Endodermal cell (in vitro differentiated cells): ENCODE measurements at regions not wholly inside any gene's neighbourhood (a gene's known extent, or its start where the extent isn't known, plus 50 kb on each side); places are given as distances from the start of the nearest gene placed in this dataset.

Experiments
- DNase-seq: peaks from one replicate; pipeline ENCODE4 v3.0.0-alpha.2; 2017
- H3K27ac ChIP-seq: 2 replicates; pipeline ENCODE4 v1.5.1; 2013; ENCODE audit warnings: mild to moderate bottlenecking, low read depth, low read length, moderate library complexity
- H3K27me3 ChIP-seq: 2 replicates; pipeline ENCODE4 v1.6.1; 2013; ENCODE audit warnings: mild to moderate bottlenecking, low read length, moderate library complexity; ENCODE audit not compliant: insufficient read depth, control insufficient read depth, poor library complexity, severe bottlenecking
- H3K36me3 ChIP-seq: 2 replicates; pipeline ENCODE4 v1.7.0; 2013; ENCODE audit warnings: mild to moderate bottlenecking, low read length, moderate library complexity; ENCODE audit not compliant: control insufficient read depth, insufficient read depth
- H3K4me1 ChIP-seq: one replicate; pipeline ENCODE4 v1.7.0; 2013; ENCODE audit warnings: low read length; ENCODE audit not compliant: control insufficient read depth, insufficient read depth
- H3K4me3 ChIP-seq: 2 replicates; pipeline ENCODE4 v1.5.1; 2013; ENCODE audit warnings: mild to moderate bottlenecking, low read length, moderate library complexity
- H3K9ac ChIP-seq: 2 replicates; pipeline ENCODE4 v1.6.1; 2013; ENCODE audit warnings: mild to moderate bottlenecking, low read length, moderate library complexity; ENCODE audit not compliant: poor library complexity, severe bottlenecking; ENCODE audit errors: extremely low read depth
- H3K9me3 ChIP-seq: 2 replicates; pipeline ENCODE4 v1.6.1; 2013; ENCODE audit warnings: mild to moderate bottlenecking, low read length, moderate library complexity; ENCODE audit not compliant: control insufficient read depth
- H3K27ac Mint-ChIP-seq: 2 replicates; pipeline ENCODE4 v1.8.0; 2020; ENCODE audit warnings: mixed read lengths
- H3K27me3 Mint-ChIP-seq: 2 replicates; pipeline ENCODE4 v1.8.0; 2021; ENCODE audit warnings: mild to moderate bottlenecking, mixed read lengths; ENCODE audit not compliant: insufficient read depth
- H3K36me3 Mint-ChIP-seq: 2 replicates; pipeline ENCODE4 v1.8.0; 2020; ENCODE audit warnings: low read depth, mixed read lengths
- H3K4me1 Mint-ChIP-seq: 2 replicates; pipeline ENCODE4 v1.8.0; 2020; ENCODE audit warnings: mixed read lengths
- H3K4me3 Mint-ChIP-seq: 2 replicates; pipeline ENCODE4 v1.8.0; 2020; ENCODE audit warnings: mild to moderate bottlenecking, moderate library complexity, mixed read lengths
- H3K9me3 Mint-ChIP-seq: 2 replicates; pipeline ENCODE4 v1.8.0; 2020; ENCODE audit warnings: mild to moderate bottlenecking, mixed read lengths
- CTCF ChIP-seq: fragments of 200-600 bp; sonication (generic); conservative IDR thresholded peaks from 2 replicates; pipeline ENCODE4 v1.5.0; 2021; ENCODE audit warnings: antibody characterized with exemption, mild to moderate bottlenecking
- WGBS, 2 experiments: methylation state at CpG; one replicate each; pipeline versions ENCODE4 v1.1.5 to v1.1.7; 2013; ENCODE audit warnings: missing lambda C conversion rate in 2 of 2, mixed read lengths in 1 of 2; ENCODE audit not compliant: insufficient coverage in 1 of 2, insufficient read length in 1 of 2; 5-methylcytosine and 5-hydroxymethylcytosine counted together

- Histone ChIP-seq H3K27ac (no peak overlapping the region), H3K36me3 (no peaks in the 10 kb centered on the region), H3K9me3 (peaks cover 1% of the 10 kb centered on the region), H3K4me3 (no peak overlapping the region), H3K9ac (no peak overlapping the region), H3K4me1 (peaks cover 4% of the 10 kb centered on the region), H3K27me3 (no peaks in the 10 kb centered on the region)
- H3K27me3 Mint-ChIP-seq, result no peaks in the 10 kb centered on the region
- peaks cover 1% of the 10 kb centered on the region for H3K36me3 Mint-ChIP-seq
- H3K9me3 Mint-ChIP-seq, result peaks cover 6% of the 10 kb centered on the region
- no peak for TF ChIP-seq CTCF
- WGBS, 2 experiments, result 93 to 100% methylated on average over 2 to 5 of the region's 5 CpGs
- peaks cover 10% of the 10 kb centered on the region for H3K4me1 Mint-ChIP-seq
- no peak overlapping the region for H3K27ac Mint-ChIP-seq
- H3K4me3 Mint-ChIP-seq, result no peak overlapping the region
- no peak for DNase-seq
Measured at GRCh38 chr2:189249901-189250300, 70.3 kb upstream of the COL5A2 start.

- DNase-seq, result no peak
- WGBS, 2 experiments, result 92% methylated on average over 4 to 6 of the region's 6 CpGs
- no peak overlapping the region for H3K4me3 ChIP-seq
Measured at GRCh38 chr2:189252991-189253675, 73.6 kb upstream of the COL5A2 start.

GRCh38 chr2:189253836-189254235 lies 74.3 kb upstream of the COL5A2 start:
- H3K9me3 ChIP-seq, result no peaks in the 10 kb centered on the region
- H3K4me3 Mint-ChIP-seq, result no peak overlapping the region
- TF ChIP-seq CTCF, result no peak
- H3K9ac ChIP-seq, result no peak overlapping the region
- H3K4me3 ChIP-seq, result no peak overlapping the region
- H3K27ac Mint-ChIP-seq, result no peak overlapping the region
- H3K36me3 ChIP-seq, result no peaks in the 10 kb centered on the region
- H3K9me3 Mint-ChIP-seq, result no peaks in the 10 kb centered on the region
- no peaks in the 10 kb centered on the region for H3K27me3 Mint-ChIP-seq
- H3K27ac ChIP-seq, result no peak overlapping the region
- DNase-seq, result no peak
- peaks cover 4% of the 10 kb centered on the region for H3K4me1 ChIP-seq
- peaks cover 10% of the 10 kb centered on the region for H3K4me1 Mint-ChIP-seq
- H3K36me3 Mint-ChIP-seq, result no peaks in the 10 kb centered on the region
- H3K27me3 ChIP-seq, result no peaks in the 10 kb centered on the region

More at GRCh38 chr2:189252991-189253675, 73.6 kb upstream of the COL5A2 start:
- Histone ChIP-seq H3K27ac (no peak overlapping the region), H3K4me1 (peaks cover 4% of the 10 kb centered on the region), H3K27me3 (no peaks in the 10 kb centered on the region), H3K9ac (no peak overlapping the region), H3K36me3 (no peaks in the 10 kb centered on the region), H3K9me3 (no peaks in the 10 kb centered on the region)
- peaks cover 10% of the 10 kb centered on the region for H3K4me1 Mint-ChIP-seq
- H3K36me3 Mint-ChIP-seq, result no peaks in the 10 kb centered on the region
- H3K4me3 Mint-ChIP-seq, result no peak overlapping the region
- H3K9me3 Mint-ChIP-seq, result no peaks in the 10 kb centered on the region
- H3K27ac Mint-ChIP-seq, result no peak overlapping the region
- no peak for TF ChIP-seq CTCF
- no peaks in the 10 kb centered on the region for H3K27me3 Mint-ChIP-seq
